ENCODE measurements at regions not wholly inside any gene's neighbourhood (a gene's known extent, or its start where the extent isn't known, plus 50 kb on each side); places are given as distances from the start of the nearest gene placed in this dataset.
A peak's percentile ranks its signal among the peaks of the same experiment; 100 is the strongest.

- Mint-ChIP-seq H3K4me1 (ENCODE audit: low read depth, unreplicated experiment) (peaks cover 13% of the 10 kb centered on the region), H3K36me3 (ENCODE audit: insufficient read depth, unreplicated experiment) (no peaks in the 10 kb centered on the region), H3K27me3 (ENCODE audit: insufficient read depth, unreplicated experiment) (no peaks in the 10 kb centered on the region), H3K27ac (ENCODE audit: unreplicated experiment) (no peak overlapping the region), H3K9me3 (ENCODE audit: unreplicated experiment) (no peaks in the 10 kb centered on the region), H3K4me3 (ENCODE audit: unreplicated experiment) (no peak overlapping the region)
- Histone ChIP-seq H3K27me3 (replicated peaks; ENCODE audit: control insufficient read depth, insufficient read depth, low read length) (no peaks in the 10 kb centered on the region), H3K4me1 (peaks cover 12% of the 10 kb centered on the region; the same call in 1 of the 2 replicates), H3K4me3 (ENCODE audit: low read depth, low read length) (no peak overlapping the region), H3K9me3 (no peaks in the 10 kb centered on the region), H3K36me3 (ENCODE audit: control insufficient read depth, insufficient read depth, low read length) (no peaks in the 10 kb centered on the region)
- ChIA-PET POLR2A (no interaction called here), CTCF (no interaction called here)
- BruUV-seq (replicated peaks), result no TSS peak
- TF ChIP-seq, protein P1, sequence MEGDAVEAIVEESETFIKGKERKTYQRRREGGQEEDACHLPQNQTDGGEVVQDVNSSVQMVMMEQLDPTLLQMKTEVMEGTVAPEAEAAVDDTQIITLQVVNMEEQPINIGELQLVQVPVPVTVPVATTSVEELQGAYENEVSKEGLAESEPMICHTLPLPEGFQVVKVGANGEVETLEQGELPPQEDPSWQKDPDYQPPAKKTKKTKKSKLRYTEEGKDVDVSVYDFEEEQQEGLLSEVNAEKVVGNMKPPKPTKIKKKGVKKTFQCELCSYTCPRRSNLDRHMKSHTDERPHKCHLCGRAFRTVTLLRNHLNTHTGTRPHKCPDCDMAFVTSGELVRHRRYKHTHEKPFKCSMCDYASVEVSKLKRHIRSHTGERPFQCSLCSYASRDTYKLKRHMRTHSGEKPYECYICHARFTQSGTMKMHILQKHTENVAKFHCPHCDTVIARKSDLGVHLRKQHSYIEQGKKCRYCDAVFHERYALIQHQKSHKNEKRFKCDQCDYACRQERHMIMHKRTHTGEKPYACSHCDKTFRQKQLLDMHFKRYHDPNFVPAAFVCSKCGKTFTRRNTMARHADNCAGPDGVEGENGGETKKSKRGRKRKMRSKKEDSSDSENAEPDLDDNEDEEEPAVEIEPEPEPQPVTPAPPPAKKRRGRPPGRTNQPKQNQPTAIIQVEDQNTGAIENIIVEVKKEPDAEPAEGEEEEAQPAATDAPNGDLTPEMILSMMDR (IDR thresholded peaks at IDR 0.05; ENCODE audit: insufficient read depth in 1 of 2, low read depth in 1 of 2, low read length in 1 of 2, severe bottlenecking in 1 of 2, unreplicated experiment in 1 of 2), result no peak
- intact Hi-C loops (cut with micrococcal nuclease; ENCODE audit: unreplicated experiment), result no loop called here
- no peak for DNase-seq
Observed at GRCh38 chr11:119882316-119882715, 153.3 kb upstream of the NECTIN1 start.

- no peaks in the 10 kb centered on the region for H3K9me3 ChIP-seq
- ChIA-PET POLR2A (no interaction called here), CTCF (interaction anchor here (1.0 to 1.5 kb wide), 2 partner anchors 17 to 27 kb away, joined by 4 read pairs; no protein-coding TSS in a partner anchor)
- Mint-ChIP-seq H3K27me3 (ENCODE audit: insufficient read depth, unreplicated experiment) (no peaks in the 10 kb centered on the region), H3K9me3 (ENCODE audit: unreplicated experiment) (no peaks in the 10 kb centered on the region), H3K36me3 (ENCODE audit: insufficient read depth, unreplicated experiment) (no peaks in the 10 kb centered on the region), H3K27ac (ENCODE audit: unreplicated experiment) (no peak overlapping the region), H3K4me1 (ENCODE audit: low read depth, unreplicated experiment) (peaks cover 13% of the 10 kb centered on the region), H3K4me3 (ENCODE audit: unreplicated experiment) (no peak overlapping the region)
- BruUV-seq (replicated peaks), result no TSS peak
- DNase-seq, result no peak
- TF ChIP-seq, protein P1 (IDR thresholded peaks at IDR 0.05; ENCODE audit: insufficient read depth in 1 of 2, low read depth in 1 of 2, low read length in 1 of 2, severe bottlenecking in 1 of 2, unreplicated experiment in 1 of 2), result no peak
- intact Hi-C loops (cut with micrococcal nuclease; ENCODE audit: unreplicated experiment), result no loop called here
- no peak overlapping the region for H3K4me3 ChIP-seq (ENCODE audit: low read depth, low read length)
- peaks cover 12% of the 10 kb centered on the region; the same call in 1 of the 2 replicates for H3K4me1 ChIP-seq
- H3K27me3 ChIP-seq (replicated peaks; ENCODE audit: control insufficient read depth, insufficient read depth, low read length), result no peaks in the 10 kb centered on the region
- H3K36me3 ChIP-seq (ENCODE audit: control insufficient read depth, insufficient read depth, low read length), result no peaks in the 10 kb centered on the region
Observed at GRCh38 chr11:119880873-119881272, 151.9 kb upstream of the NECTIN1 start.

GRCh38 chr11:119880143-119880542 is 151.1 kb upstream of the NECTIN1 start:
- BruUV-seq (replicated peaks), result no TSS peak
- ChIA-PET CTCF (interaction anchor here (1.0 to 1.5 kb wide), 2 partner anchors 16 to 28 kb away, joined by 4 read pairs; no protein-coding TSS in a partner anchor), POLR2A (no interaction called here)
- Mint-ChIP-seq H3K27ac (ENCODE audit: unreplicated experiment) (peak overlapping the region; percentile 16), H3K36me3 (ENCODE audit: insufficient read depth, unreplicated experiment) (no peaks in the 10 kb centered on the region), H3K27me3 (ENCODE audit: insufficient read depth, unreplicated experiment) (no peaks in the 10 kb centered on the region), H3K4me3 (ENCODE audit: unreplicated experiment) (no peak overlapping the region), H3K4me1 (ENCODE audit: low read depth, unreplicated experiment) (peaks cover 13% of the 10 kb centered on the region), H3K9me3 (ENCODE audit: unreplicated experiment) (no peaks in the 10 kb centered on the region)
- peaks cover 12% of the 10 kb centered on the region; the same call in 1 of the 2 replicates for H3K4me1 ChIP-seq
- H3K36me3 ChIP-seq (ENCODE audit: control insufficient read depth, insufficient read depth, low read length), result no peaks in the 10 kb centered on the region
- TF ChIP-seq, protein P1 (IDR thresholded peaks at IDR 0.05; ENCODE audit: insufficient read depth in 1 of 2, low read depth in 1 of 2, low read length in 1 of 2, severe bottlenecking in 1 of 2, unreplicated experiment in 1 of 2), result no peak
- no peaks in the 10 kb centered on the region for H3K27me3 ChIP-seq (replicated peaks; ENCODE audit: control insufficient read depth, insufficient read depth, low read length)
- intact Hi-C loops (cut with micrococcal nuclease; ENCODE audit: unreplicated experiment), result no loop called here
- no peak for DNase-seq
- no peak overlapping the region for H3K4me3 ChIP-seq (ENCODE audit: low read depth, low read length)
- H3K9me3 ChIP-seq, result no peaks in the 10 kb centered on the region

Measured in Caco-2 (cell line).